GM12872 (cell line): ENCODE measurements at regions not wholly inside any gene's neighbourhood (a gene's known extent, or its start where the extent isn't known, plus 50 kb on each side); places are given as distances from the start of the nearest gene placed in this dataset.

ENCODE experiments used
- CTCF ChIP-seq: IDR thresholded peaks from 3 replicates; pipeline ENCODE4 v1.5.1; 2011; ENCODE audit warnings: low read depth, mild to moderate bottlenecking, low read length, moderate library complexity; ENCODE audit not compliant: insufficient read depth

GRCh38 chr3:135758961-135759360, 206.6 kb upstream of the PPP2R3A start:
- no peak for TF ChIP-seq CTCF

DNA sequence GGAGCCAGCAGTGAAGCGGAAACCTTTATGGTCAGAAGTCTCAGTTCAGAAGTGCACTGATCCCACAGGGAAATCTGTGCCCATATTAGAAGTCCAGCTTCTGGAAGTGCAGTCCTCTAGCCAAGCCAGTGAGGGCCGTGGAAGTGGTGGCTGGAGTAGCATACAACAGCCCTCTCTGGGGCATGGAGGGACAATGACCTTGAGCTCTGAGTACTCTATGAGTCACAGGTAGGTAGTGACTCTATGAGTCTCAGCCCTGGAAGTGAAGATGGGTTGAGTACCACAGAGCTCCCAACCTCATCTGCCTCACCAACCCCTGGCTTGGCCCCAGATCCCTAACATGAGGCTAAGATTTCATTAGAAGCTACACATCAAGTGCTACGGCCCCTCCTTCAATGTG, 205.9 kb upstream of the PPP2R3A start:
- no peak for TF ChIP-seq CTCF

GRCh38 chr3:135760581-135760980, 204.9 kb upstream of the PPP2R3A start:
- no peak for TF ChIP-seq CTCF

DNA sequence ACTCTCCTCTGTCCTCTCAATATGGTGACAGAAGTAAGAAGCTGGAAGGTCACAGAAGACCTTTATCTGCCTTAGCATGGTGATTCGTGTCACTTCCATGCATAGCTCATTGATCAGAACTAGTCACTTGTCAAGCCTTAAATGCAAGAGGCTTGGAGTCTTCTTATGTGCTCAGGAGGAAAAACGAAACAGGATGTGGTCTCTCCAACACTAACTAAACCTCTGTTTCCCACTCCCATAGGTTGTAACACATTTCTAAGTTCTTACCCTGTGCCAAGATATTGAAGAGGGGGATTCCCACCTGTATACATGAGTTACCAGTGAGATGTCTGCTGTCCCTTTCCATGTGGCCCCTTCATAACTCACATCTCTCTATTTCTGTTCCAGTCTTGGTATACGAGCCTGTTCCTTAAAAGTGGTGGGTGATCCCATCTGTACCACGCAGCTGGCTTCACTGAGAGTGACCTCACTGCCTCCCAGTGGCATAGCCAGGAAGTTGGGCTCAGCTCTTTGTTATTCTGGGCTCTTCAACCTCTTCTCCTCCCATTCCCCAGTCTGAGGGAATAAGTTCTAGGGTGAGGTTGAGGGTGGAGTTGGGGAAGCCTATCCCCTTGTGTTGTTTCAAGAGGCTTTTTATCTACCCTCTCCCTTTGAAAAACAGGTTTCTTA, 203.2 kb upstream of the PPP2R3A start:
- TF ChIP-seq CTCF = 0 out of 3 replicates have a peak, but pooled peaks have one; percentile 12

DNA sequence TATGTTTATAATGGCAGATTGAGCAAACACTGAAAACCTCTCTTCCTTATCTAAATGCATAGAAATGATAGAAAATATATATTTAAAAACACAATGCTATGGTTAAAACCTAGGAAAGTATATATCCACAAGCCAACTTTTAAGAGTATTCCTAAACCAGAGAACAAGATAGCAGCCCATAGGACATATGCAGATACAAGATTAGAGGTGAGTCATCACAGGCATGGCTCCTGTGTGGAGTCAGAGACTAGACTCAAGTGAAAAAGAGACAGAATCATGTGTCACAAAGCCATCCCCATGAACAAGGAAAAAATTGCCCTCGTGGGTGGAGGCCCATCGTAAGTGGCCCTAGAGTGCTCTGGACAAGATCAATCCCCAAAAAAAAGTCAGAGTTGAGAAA, 199.4 kb upstream of the PPP2R3A start:
- no peak for TF ChIP-seq CTCF

GRCh38 chr3:135771760-135772159, 193.8 kb upstream of the PPP2R3A start:
- TF ChIP-seq CTCF = no peak

- TF ChIP-seq CTCF = no peak
Measured at GRCh38 chr3:135779024-135779423, 186.5 kb upstream of the PPP2R3A start.
